ENCODE measurements at regions not wholly inside any gene's neighbourhood (a gene's known extent, or its start where the extent isn't known, plus 50 kb on each side); places are given as distances from the start of the nearest gene placed in this dataset.
"Not testable (repeated sequence)": the region's sequence is repeated elsewhere in the genome, so short reads cannot be mapped to it uniquely, and the experiment has no call there.

DNA sequence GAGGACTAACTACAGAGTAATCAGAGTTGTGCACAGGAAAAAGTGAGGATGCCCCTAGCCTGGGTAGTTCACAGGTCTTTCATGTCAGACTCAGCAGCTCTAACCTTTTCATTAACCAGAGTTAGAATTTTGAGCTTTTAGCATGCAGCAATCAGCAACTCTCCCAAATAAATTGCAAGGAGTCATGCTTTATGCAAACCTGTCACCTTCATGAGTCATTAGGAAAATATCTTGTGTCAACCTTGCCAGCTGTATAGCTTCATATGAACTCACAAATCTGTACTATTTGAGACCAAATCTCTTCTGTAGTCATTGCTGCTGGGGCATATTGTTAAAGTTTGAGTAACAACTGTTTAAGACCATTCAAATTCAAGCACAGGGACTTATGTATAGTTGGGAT lies 382.3 kb upstream of the NT5C1B start:
- BruUV-seq (replicated peaks): no TSS peak
- Histone ChIP-seq H3K9me3 (ENCODE audit: low read length) (no peaks in the 10 kb centered on the region), H3K9ac (ENCODE audit: low read length) (peak overlapping the region; percentile 35), H3K79me2 (ENCODE audit: low read length) (no peaks in the 10 kb centered on the region), H3K9me2 (replicated peaks; ENCODE audit: low read length) (no peaks in the 10 kb centered on the region), H3K27me3 (ENCODE audit: low read length) (no peaks in the 10 kb centered on the region), H3K4me2 (ENCODE audit: low read length) (peak overlapping the region; percentile 72), H3K4me3 (ENCODE audit: low read length) (0 out of 2 replicates have a peak overlapping the region, but pooled peaks have one; percentile 28), H4K20me1 (ENCODE audit: low read length) (no peaks in the 10 kb centered on the region), H3K4me1 (ENCODE audit: insufficient read depth, low read length) (peaks cover 57% of the 10 kb centered on the region), H3F3A (ENCODE audit: low read length, unreplicated experiment) (peaks cover 6% of the 10 kb centered on the region), H3K27ac (ENCODE audit: low read length) (peak overlapping the region; percentile 85), H2AFZ (ENCODE audit: low read length) (no peak overlapping the region), H3K36me3 (ENCODE audit: low read depth, low read length) (no peaks in the 10 kb centered on the region)
- ChIA-PET POLR2A (ENCODE audit: unreplicated experiment) (interaction anchor here (0.7 kb wide), 1 partner anchor 16 kb away, joined by 3 read pairs; no protein-coding TSS in a partner anchor), CTCF (interaction anchor here (0.6 kb wide), 1 partner anchor 29 kb away, joined by 4 read pairs; no protein-coding TSS in a partner anchor)
- DNase-seq (peak; percentile 92), ATAC-seq (peak; percentile 59)
- TF ChIP-seq EZH2 (IDR thresholded peaks at IDR 0.05; ENCODE audit: low read length, unreplicated experiment): no peak
- TF ChIP-seq, protein P1, sequence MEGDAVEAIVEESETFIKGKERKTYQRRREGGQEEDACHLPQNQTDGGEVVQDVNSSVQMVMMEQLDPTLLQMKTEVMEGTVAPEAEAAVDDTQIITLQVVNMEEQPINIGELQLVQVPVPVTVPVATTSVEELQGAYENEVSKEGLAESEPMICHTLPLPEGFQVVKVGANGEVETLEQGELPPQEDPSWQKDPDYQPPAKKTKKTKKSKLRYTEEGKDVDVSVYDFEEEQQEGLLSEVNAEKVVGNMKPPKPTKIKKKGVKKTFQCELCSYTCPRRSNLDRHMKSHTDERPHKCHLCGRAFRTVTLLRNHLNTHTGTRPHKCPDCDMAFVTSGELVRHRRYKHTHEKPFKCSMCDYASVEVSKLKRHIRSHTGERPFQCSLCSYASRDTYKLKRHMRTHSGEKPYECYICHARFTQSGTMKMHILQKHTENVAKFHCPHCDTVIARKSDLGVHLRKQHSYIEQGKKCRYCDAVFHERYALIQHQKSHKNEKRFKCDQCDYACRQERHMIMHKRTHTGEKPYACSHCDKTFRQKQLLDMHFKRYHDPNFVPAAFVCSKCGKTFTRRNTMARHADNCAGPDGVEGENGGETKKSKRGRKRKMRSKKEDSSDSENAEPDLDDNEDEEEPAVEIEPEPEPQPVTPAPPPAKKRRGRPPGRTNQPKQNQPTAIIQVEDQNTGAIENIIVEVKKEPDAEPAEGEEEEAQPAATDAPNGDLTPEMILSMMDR (conservative IDR thresholded peaks at IDR 0.05; ENCODE audit: low read depth, low read length): no peak
- TF ChIP-seq EZH2phosphoT487 (IDR thresholded peaks at IDR 0.05; ENCODE audit: borderline replicate concordance, low read length): no peak
- intact Hi-C loops (cut with micrococcal nuclease): loop anchor here (1.0 to 5.0 kb wide), 5 partner anchors 38 to 391 kb away; no protein-coding TSS in a partner anchor

DNA sequence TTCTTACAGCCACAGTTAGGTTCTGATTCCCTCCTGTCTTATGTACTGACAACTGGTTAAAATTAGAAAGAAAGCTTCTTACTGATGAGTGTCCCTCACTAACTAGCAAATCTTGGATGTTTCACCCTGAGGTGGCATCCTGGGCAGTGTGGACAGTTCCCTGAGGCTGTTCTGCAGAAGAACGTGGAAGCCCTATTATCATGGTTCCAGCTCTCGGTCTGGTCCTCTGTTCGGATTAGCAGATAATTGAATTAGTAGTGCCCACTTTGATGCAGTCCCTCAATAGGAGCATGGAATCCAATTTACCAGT lies 381.7 kb upstream of the NT5C1B start:
- Histone ChIP-seq H3F3A (ENCODE audit: low read length, unreplicated experiment) (peaks cover 6% of the 10 kb centered on the region), H3K9me2 (replicated peaks; ENCODE audit: low read length) (no peaks in the 10 kb centered on the region), H2AFZ (ENCODE audit: low read length) (no peak overlapping the region), H4K20me1 (ENCODE audit: low read length) (no peaks in the 10 kb centered on the region), H3K9ac (ENCODE audit: low read length) (peak overlapping the region; percentile 35), H3K36me3 (ENCODE audit: low read depth, low read length) (no peaks in the 10 kb centered on the region), H3K27me3 (ENCODE audit: low read length) (no peaks in the 10 kb centered on the region), H3K9me3 (ENCODE audit: low read length) (no peaks in the 10 kb centered on the region), H3K4me1 (ENCODE audit: insufficient read depth, low read length) (peaks cover 51% of the 10 kb centered on the region), H3K4me3 (ENCODE audit: low read length) (peak overlapping the region; percentile 28; the same call in 1 of the 2 replicates), H3K79me2 (ENCODE audit: low read length) (no peaks in the 10 kb centered on the region), H3K27ac (ENCODE audit: low read length) (peak overlapping the region; percentile 85), H3K4me2 (ENCODE audit: low read length) (peak overlapping the region; percentile 72)
- TF ChIP-seq EZH2phosphoT487 (IDR thresholded peaks at IDR 0.05; ENCODE audit: borderline replicate concordance, low read length): no peak
- no peak for TF ChIP-seq EZH2 (IDR thresholded peaks at IDR 0.05; ENCODE audit: low read length, unreplicated experiment)
- TF ChIP-seq, protein P1 (conservative IDR thresholded peaks at IDR 0.05; ENCODE audit: low read depth, low read length): no peak
- ChIA-PET POLR2A (ENCODE audit: unreplicated experiment) (interaction anchor here (0.5 to 0.7 kb wide), 2 partner anchors 12 to 1196 kb away, joined by 4 to 8 read pairs; no protein-coding TSS in a partner anchor), CTCF (no interaction called here)
- no peak; the same call in 1 of the 2 replicates for ATAC-seq
- no peak for DNase-seq
- BruUV-seq (replicated peaks): no TSS peak
- intact Hi-C loops (cut with micrococcal nuclease): loop anchor here (1.0 to 5.0 kb wide), 5 partner anchors 38 to 391 kb away; no protein-coding TSS in a partner anchor

DNA sequence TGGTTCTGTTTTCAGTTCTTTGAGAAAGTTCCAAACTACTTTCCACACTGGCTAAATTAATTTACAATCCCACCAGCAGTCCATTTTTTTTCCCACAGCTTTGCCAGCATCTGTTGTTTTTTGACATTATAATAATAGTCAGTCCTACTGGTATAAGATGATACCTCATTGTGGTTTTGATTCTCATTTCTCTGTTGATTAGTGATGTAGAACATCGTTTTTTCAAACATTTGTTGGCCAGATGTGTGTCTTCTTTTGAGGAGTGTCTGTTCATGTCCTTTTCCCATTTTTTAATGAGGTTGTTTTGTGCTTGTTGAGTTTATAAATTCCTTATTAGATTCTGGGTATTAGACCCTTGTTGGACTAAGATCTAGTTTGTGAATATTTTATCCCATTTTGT lies 376.8 kb upstream of the NT5C1B start:
- CTCF ChIA-PET: interaction anchor here (0.6 kb wide), 1 partner anchor 49 kb away, joined by 3 read pairs; no protein-coding TSS in a partner anchor
- Histone ChIP-seq H3K9me2 (replicated peaks; ENCODE audit: low read length) (no peaks in the 10 kb centered on the region), H3F3A (ENCODE audit: low read length, unreplicated experiment) (peaks cover 3% of the 10 kb centered on the region), H3K27me3 (ENCODE audit: low read length) (no peaks in the 10 kb centered on the region), H2AFZ (ENCODE audit: low read length) (no peak overlapping the region), H3K27ac (ENCODE audit: low read length) (no peak overlapping the region), H3K79me2 (ENCODE audit: low read length) (no peaks in the 10 kb centered on the region), H4K20me1 (ENCODE audit: low read length) (no peaks in the 10 kb centered on the region), H3K4me2 (ENCODE audit: low read length) (no peak overlapping the region), H3K4me3 (ENCODE audit: low read length) (no peak overlapping the region), H3K4me1 (ENCODE audit: insufficient read depth, low read length) (peaks cover 31% of the 10 kb centered on the region), H3K36me3 (ENCODE audit: low read depth, low read length) (no peaks in the 10 kb centered on the region), H3K9ac (ENCODE audit: low read length) (no peak overlapping the region), H3K9me3 (ENCODE audit: low read length) (no peaks in the 10 kb centered on the region)
- ATAC-seq (no peak), DNase-seq (no peak)
- TF ChIP-seq EZH2phosphoT487 (IDR thresholded peaks at IDR 0.05; ENCODE audit: borderline replicate concordance, low read length) (no peak), EZH2 (IDR thresholded peaks at IDR 0.05; ENCODE audit: low read length, unreplicated experiment) (no peak)
- TF ChIP-seq, protein P1 (conservative IDR thresholded peaks at IDR 0.05; ENCODE audit: low read depth, low read length): no peak
- POLR2A ChIA-PET (ENCODE audit: unreplicated experiment): no interaction called here
- intact Hi-C loops (cut with micrococcal nuclease): no loop called here
- no TSS peak for BruUV-seq (replicated peaks)

DNA sequence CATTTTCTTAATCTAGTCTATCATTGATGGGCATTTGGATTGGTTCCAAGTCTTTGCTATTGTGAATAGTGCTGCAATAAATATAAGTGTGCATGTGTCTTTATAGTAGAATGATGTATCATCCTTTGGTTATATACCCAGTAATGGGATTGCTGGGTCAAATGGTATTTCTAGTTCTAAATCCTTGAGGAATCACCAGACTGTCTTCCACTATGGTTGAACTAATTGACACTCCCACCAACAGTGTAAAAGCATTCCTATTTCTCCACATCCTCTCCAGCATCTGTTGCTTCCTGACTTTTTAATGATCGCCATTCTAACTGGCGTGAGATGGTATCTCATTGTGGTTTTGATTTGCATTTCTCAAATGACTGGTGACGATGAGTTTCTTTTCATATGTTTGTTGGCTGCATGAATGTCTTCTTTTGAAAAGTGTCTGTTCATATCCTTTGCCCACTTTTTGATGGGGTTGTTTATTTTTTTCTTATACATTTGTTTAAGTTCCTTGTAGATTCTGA lies 374.4 kb upstream of the NT5C1B start:
- H2AFZ ChIP-seq (ENCODE audit: low read length); H3F3A ChIP-seq (ENCODE audit: low read length, unreplicated experiment); H3K36me3 ChIP-seq (ENCODE audit: low read depth, low read length); DNase-seq; BruUV-seq (replicated peaks); H3K4me2 ChIP-seq (ENCODE audit: low read length); H3K9ac ChIP-seq (ENCODE audit: low read length); H3K4me3 ChIP-seq (ENCODE audit: low read length); intact Hi-C loops (cut with micrococcal nuclease); H3K79me2 ChIP-seq (ENCODE audit: low read length); H3K27me3 ChIP-seq (ENCODE audit: low read length); H3K9me2 ChIP-seq (replicated peaks; ENCODE audit: low read length); H3K27ac ChIP-seq (ENCODE audit: low read length); H4K20me1 ChIP-seq (ENCODE audit: low read length); POLR2A ChIA-PET (ENCODE audit: unreplicated experiment); ATAC-seq; H3K4me1 ChIP-seq (ENCODE audit: insufficient read depth, low read length); H3K9me3 ChIP-seq (ENCODE audit: low read length): not testable (repeated sequence)
- CTCF ChIA-PET: interaction anchor here (0.6 kb wide), 1 partner anchor 336 kb away, joined by 4 read pairs; no protein-coding TSS in a partner anchor
